Ecto neural progenitor cell (in vitro differentiated cells): ENCODE measurements at regions not wholly inside any gene's neighbourhood (a gene's known extent, or its start where the extent isn't known, plus 50 kb on each side); places are given as distances from the start of the nearest gene placed in this dataset.

Experiments used
- DNase-seq: peaks from one replicate; pipeline ENCODE4 v3.0.0-alpha.2; 2018; ENCODE audit warnings: low spot score

GRCh38 chr11:134742956-134743819, 331.1 kb upstream of the B3GAT1 start:
- no peak for DNase-seq

- no peak for DNase-seq
Observed at GRCh38 chr11:134742224-134742612, 330.2 kb upstream of the B3GAT1 start.

- DNase-seq = no peak
Observed at GRCh38 chr11:134741453-134742223, 329.6 kb upstream of the B3GAT1 start.

GRCh38 chr11:134740590-134741261, 328.7 kb upstream of the B3GAT1 start:
- no peak for DNase-seq

GRCh38 chr11:134739136-134739535, 327.1 kb upstream of the B3GAT1 start:
- no peak for DNase-seq

GRCh38 chr11:134738581-134738980, 326.5 kb upstream of the B3GAT1 start:
- no peak for DNase-seq

- DNase-seq = no peak
Observed at GRCh38 chr11:134737563-134738510, 325.8 kb upstream of the B3GAT1 start.

- DNase-seq = no peak
Observed at GRCh38 chr11:134736251-134736947, 324.4 kb upstream of the B3GAT1 start.

GRCh38 chr11:134734894-134735293, 322.9 kb upstream of the B3GAT1 start:
- DNase-seq = no peak

GRCh38 chr11:134734141-134734845, 322.3 kb upstream of the B3GAT1 start:
- DNase-seq = no peak

GRCh38 chr11:134733646-134734045, 321.6 kb upstream of the B3GAT1 start:
- no peak for DNase-seq

GRCh38 chr11:134731213-134731961, 319.3 kb upstream of the B3GAT1 start:
- peak; percentile 75 for DNase-seq

GRCh38 chr11:134730561-134731212, 318.6 kb upstream of the B3GAT1 start:
- no peak for DNase-seq

- DNase-seq = no peak
Observed at GRCh38 chr11:134730101-134730500, 318.1 kb upstream of the B3GAT1 start.

- DNase-seq = no peak
Observed at GRCh38 chr11:134728186-134728585, 316.1 kb upstream of the B3GAT1 start.

GRCh38 chr11:134727636-134728035, 315.6 kb upstream of the B3GAT1 start:
- no peak for DNase-seq

- no peak for DNase-seq
Observed at GRCh38 chr11:134727204-134727603, 315.2 kb upstream of the B3GAT1 start.

GRCh38 chr11:134725716-134726639, 313.9 kb upstream of the B3GAT1 start:
- DNase-seq = no peak
